Fibroblast of the aortic adventitia (primary cell): ENCODE measurements at regions not wholly inside any gene's neighbourhood (a gene's known extent, or its start where the extent isn't known, plus 50 kb on each side); places are given as distances from the start of the nearest gene placed in this dataset.

Experiments used
- DNase-seq: peaks from one replicate; pipeline ENCODE4 v3.0.0-alpha.2; 2010; ENCODE audit warnings: low read depth
- H3K4me3 ChIP-seq: 2 replicates; pipeline ENCODE4 v1.5.1; 2011; ENCODE audit warnings: low read depth, mild to moderate bottlenecking, control low read depth, low read length, moderate library complexity
- TF ChIP-seq, protein P1 (sequence below): IDR thresholded peaks from 2 replicates; pipeline ENCODE4 v1.5.1; 2011; ENCODE audit warnings: mild to moderate bottlenecking, low read length, control low read depth, inconsistent platforms; ENCODE audit not compliant: insufficient read depth

DNA sequence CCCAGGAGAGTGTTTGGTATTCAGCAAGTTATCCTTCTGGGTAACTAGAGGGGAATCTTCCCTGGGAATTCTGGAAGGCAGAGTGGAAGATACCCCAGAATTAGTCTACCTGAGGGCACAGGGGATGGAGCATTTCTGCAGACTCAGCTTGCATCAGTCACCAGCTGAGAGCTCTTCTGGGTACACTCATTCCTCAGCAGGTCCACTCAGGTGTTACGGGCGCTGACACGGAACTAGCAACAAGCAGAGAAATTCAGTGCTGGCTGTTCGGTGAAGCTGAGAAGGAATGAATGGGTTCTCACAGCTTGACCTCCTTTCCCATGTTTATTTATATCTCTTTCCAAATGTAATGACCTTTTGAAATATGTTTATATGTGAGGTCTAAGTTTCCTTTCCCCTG lies 106.0 kb upstream of the PNPLA4 start:
- TF ChIP-seq, protein P1, sequence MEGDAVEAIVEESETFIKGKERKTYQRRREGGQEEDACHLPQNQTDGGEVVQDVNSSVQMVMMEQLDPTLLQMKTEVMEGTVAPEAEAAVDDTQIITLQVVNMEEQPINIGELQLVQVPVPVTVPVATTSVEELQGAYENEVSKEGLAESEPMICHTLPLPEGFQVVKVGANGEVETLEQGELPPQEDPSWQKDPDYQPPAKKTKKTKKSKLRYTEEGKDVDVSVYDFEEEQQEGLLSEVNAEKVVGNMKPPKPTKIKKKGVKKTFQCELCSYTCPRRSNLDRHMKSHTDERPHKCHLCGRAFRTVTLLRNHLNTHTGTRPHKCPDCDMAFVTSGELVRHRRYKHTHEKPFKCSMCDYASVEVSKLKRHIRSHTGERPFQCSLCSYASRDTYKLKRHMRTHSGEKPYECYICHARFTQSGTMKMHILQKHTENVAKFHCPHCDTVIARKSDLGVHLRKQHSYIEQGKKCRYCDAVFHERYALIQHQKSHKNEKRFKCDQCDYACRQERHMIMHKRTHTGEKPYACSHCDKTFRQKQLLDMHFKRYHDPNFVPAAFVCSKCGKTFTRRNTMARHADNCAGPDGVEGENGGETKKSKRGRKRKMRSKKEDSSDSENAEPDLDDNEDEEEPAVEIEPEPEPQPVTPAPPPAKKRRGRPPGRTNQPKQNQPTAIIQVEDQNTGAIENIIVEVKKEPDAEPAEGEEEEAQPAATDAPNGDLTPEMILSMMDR = no peak
- DNase-seq = no peak
- H3K4me3 ChIP-seq = no peak overlapping the region

DNA sequence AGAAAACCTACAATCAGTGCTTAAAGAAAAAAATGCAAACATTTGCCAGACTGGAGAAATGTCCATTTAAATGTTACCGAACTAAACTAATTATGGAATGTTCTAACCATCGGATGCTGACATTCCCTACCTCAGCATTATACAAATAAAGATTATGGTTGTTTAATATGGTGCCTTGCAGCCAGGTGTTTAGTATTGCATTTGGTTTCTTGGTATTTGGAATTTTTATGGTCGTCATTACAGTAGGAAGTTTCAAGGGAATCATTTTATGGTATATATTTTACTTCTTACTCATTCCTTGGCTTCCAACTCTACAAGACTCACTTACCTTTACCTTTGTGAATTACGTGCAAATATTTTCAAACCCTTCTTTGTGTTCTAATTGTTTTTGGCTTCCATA lies 103.1 kb upstream of the PNPLA4 start:
- no peak overlapping the region for H3K4me3 ChIP-seq
- TF ChIP-seq, protein P1 = no peak
- DNase-seq = no peak

DNA sequence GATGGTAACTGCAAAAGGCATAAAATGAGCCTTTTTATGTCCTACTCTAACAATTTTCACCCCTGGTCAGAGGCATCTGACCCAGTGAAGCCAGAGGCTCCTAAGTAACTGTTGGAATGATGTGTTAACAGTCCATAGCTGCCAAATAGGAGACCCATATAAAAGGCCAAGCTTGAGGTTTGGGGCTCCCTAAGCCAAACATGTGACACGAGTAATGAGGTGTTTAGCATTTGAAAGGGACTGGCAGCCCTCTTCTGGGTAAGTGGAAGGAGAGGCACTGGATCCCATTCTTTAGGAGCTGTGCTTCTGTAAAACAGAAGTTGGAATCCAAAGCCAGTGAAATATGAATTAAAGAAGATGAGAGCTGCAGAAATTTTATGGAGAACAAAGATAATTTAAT lies 100.6 kb upstream of the PNPLA4 start:
- TF ChIP-seq, protein P1 = no peak
- DNase-seq = no peak
- H3K4me3 ChIP-seq = no peak overlapping the region

DNA sequence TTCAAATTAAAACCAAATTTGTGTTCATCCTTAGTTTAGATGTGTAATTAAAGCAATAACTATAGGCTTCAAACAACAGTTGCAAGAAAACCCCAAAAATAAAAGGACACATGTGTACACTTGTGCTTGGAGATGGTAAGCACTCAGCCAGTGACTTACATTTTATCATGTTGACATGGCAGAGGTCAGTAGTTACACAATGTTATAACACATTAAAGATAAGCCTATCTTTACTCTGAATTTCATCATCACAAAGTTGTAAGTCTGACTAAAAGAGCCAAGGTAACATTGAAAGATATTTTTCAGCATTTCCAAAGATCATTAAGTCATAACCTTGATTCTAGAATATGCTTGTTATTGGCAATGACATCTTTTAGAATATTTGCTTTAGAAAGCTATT lies 98.5 kb upstream of the PNPLA4 start:
- no peak for DNase-seq
- no peak overlapping the region for H3K4me3 ChIP-seq
- TF ChIP-seq, protein P1 = no peak

DNA sequence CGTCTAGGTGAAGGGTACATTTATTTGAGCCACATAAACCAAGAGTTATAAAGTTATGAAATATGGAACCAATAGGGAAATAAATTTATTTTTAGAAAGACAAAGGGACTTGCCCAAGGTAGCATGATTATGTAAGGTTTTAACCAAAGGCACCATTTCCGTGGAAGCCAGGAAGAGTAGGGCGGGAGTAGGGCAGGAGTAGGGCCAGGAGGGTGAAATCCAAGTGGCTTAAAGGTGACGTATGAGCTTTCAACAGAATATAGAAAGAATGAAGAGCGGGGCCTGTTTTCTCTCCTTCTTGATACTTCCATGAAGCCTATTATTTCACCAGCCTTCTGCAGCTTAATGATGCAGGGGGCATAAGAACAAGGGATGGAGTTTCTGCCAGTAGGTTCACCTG lies 91.7 kb upstream of the PNPLA4 start:
- H3K4me3 ChIP-seq = no peak overlapping the region
- TF ChIP-seq, protein P1 = no peak
- DNase-seq = no peak

DNA sequence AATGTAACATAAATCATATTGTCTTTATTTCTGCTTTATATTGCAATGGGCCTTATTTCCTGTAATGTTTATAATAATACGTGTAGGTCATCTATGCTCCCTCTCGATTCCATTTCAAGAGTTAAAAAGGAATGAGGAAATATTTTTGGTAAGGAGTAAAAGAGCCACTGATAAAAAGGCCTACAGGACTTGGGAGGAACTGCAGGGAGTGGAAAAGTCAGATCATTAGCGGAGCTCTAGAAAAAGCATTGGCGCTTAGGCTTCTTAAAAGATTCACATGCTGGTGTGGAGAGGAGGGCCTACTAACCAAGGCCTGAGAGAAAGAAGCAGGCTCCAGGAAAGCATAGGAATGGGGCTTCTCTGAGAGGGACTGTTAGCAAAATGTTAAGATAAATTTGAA lies 82.9 kb upstream of the PNPLA4 start:
- TF ChIP-seq, protein P1 = peak; percentile 12
- no peak overlapping the region for H3K4me3 ChIP-seq
- no peak for DNase-seq

DNA sequence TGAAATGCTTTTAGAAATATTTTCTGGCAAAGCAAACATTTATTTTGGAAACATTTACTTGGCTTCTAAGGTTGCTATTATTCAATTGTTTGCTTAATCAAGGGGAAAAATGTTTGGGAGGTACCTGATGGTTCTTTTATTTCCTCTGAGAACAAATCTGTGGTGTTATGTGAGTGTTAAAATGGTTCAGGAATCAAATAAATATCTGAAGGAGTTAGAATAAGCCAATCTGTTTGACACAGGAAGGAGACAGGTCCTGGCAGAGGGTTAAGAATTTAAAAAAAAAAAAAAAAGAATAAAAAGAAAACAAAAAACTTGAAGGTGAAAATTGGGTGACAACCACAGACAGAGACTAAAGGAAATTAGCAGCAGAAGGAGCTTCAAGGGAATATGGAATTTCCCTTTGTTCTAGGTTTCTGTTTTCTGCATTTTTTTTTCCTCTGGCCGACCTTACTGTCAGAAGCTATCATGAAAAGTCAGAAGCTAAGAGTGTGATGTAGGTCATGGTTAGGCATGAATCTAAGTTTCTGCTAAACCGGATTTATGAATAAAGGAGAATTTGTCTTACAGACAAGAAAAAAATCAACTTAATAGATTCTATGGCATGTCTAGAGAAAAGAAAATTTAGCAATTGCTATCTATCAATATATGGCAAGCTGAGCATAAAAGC lies 78.6 kb upstream of the PNPLA4 start:
- no peak overlapping the region for H3K4me3 ChIP-seq
- TF ChIP-seq, protein P1 = no peak
- DNase-seq = no peak
